HG02885 (cell line): ENCODE measurements at regions not wholly inside any gene's neighbourhood (a gene's known extent, or its start where the extent isn't known, plus 50 kb on each side); places are given as distances from the start of the nearest gene placed in this dataset.
A peak's percentile ranks its signal among the peaks of the same experiment; 100 is the strongest.

Experiments used
- ATAC-seq: cut with Tn5 transposase; IDR thresholded peaks from one replicate; pipeline ENCODE4 v1.9.1; 2021; ENCODE audit warnings: mild to moderate bottlenecking; ENCODE audit not compliant: unreplicated experiment, poor library complexity

GRCh38 chr12:92557422-92557724 lies 145.4 kb upstream of the PLEKHG7 start:
- ATAC-seq, result no peak

- ATAC-seq, result no peak
These were observed 146.0 kb upstream of the PLEKHG7 start for GRCh38 chr12:92556637-92557421.

DNA sequence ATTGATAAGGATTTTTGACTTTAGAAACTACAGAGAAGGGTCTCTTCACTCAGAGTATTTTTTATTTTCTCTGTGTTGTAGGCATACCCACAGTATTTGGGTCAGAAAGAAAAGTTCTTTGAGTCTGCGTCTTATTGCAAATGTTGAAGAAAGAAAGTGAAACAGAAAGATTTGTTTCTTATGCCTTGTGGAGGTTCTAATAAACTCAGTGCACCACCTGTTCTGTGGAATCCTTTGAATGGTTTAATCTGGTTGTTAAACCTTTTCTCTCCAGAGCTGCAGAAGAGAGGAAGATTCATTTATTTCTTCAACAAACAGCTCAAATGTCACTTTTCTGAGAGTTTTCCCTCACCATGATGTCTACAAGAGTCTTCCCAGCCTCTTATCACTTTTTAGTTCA lies 146.6 kb upstream of the PLEKHG7 start:
- peak; percentile 29 for ATAC-seq

DNA sequence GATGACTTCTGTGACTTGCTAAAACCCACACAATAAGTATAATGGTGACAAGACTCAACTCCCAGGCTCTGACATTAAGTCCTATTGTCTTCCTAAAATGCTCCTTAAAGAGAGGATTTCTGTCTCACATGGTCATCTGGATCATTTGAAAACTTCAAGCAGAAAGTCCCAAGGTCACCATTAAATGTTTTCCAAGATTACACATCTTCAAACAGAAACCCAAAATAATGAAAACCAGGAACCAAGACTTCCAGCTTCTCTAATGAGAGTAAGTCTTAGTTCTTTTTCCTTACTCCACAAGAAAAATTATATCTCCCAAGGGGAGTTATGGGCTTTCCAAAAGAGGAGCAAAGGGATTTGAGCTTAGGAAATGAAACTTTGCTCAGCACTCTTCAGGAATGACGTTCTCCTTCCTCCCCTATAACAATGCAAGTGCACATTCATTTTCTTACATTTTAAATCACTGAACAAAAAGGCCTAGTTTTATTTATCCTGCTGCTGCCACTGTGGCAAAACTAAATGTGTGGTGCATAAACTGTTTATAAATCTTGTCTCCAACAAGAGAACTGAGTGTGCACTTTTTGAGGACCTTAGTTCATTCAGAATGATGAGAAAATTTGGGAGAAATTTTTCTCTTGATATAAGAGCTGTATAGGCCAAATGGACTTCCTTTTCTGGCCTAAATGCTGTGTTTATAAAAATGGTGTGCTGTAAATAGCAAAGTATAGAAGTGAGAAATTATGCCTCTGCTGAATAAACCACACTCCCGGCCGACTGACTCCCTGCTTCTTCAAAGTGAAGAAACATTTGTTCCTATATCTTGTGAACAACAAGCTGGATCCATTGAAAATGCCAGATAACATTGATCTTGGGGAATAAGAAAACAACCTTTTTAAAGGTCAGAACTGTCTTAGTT lies 148.4 kb upstream of the PLEKHG7 start:
- ATAC-seq, result no peak

DNA sequence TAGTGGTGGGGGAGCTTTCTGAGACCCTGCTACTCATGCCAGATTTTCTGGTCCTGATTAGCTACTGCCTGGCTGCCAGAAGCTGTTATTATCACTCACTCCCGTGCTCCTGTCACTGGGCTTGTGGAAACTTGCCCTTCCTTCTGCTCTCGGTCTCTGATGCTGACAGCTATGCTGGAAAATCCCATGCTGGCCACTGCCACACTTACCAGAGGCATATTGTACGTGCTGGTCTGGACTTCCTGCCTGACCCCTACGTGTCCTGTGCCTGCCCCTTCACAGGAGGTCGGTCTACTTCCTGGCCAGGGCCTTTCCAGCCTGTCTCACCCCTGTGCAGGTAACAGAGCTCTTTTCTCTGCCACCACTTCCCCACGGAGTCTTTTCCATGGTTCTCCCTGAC lies 149.4 kb upstream of the PLEKHG7 start:
- peak; percentile 31 for ATAC-seq

- no peak for ATAC-seq
These were observed 150.2 kb upstream of the PLEKHG7 start for GRCh38 chr12:92552412-92553108.

DNA sequence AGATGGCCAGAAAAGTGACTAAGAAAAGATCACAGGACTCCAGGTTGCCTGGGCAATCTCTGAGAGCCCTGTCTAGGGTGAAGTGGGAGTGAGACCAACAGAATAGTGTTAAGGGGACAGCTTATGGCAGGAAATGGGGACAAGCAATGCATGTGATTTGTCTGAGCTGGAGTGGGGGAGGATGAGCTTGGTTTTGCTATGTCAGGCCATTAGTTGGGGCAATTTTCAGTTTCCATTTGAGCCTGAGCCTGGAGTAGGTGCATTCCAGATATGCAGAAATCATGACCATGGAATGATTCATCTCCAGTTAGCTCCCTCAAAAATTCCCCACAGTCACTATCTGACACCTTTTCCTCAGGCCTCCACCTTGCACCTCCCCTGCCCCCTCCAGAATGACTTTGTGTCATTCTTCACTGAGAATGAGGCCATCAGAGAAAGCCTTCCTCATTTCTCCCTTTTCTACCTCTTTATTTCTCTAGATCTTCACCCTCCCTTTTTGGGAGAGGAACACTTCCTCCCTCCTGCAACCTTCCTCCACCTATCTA lies 150.9 kb upstream of the PLEKHG7 start:
- peak; percentile 69 for ATAC-seq

DNA sequence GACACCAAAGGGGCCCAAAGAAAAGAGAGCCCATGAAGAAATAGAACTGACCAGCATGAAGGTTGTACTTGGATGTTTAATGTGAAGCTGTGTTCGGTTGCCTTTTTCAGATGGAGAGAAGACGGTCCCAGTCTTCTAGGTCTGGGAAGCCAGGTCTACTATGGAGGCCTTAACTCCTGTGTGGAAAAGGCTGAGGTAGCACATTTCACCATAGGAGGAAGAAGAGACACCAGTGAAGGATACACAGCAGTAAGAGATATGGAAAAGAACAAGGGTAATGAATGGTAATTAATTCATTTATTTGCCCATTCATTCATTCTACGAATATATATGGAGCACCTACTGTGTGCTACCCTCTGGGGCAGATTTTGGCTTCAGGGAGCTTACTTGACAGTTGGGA lies 151.6 kb upstream of the PLEKHG7 start:
- ATAC-seq, result no peak

- no peak for ATAC-seq
These were observed 152.1 kb upstream of the PLEKHG7 start for GRCh38 chr12:92550661-92551060.

GRCh38 chr12:92550254-92550653 lies 152.5 kb upstream of the PLEKHG7 start:
- ATAC-seq, result no peak

- ATAC-seq, result no peak
These were observed 153.3 kb upstream of the PLEKHG7 start for GRCh38 chr12:92549516-92549915.

- no peak for ATAC-seq
These were observed 154.9 kb upstream of the PLEKHG7 start for GRCh38 chr12:92547906-92548305.

DNA sequence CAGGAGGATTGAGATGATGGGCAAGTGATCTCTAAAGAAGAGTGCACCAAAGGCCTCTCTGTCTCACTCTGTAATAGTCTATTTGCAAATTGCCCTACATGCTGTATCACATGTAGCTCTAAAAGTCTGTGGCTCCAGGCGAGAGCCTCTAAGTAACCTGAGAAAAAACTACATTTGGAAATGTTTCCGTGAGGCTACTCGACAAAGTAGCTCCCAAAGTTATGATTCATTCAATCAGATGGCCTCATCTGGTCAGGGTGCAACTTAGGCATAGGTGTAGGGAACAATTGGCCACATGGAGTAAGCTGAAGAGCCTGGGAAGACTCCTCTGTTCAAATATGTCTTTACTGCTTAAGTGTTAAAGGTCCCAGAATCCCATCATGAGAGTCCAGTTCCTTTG lies 155.4 kb upstream of the PLEKHG7 start:
- ATAC-seq, result no peak

DNA sequence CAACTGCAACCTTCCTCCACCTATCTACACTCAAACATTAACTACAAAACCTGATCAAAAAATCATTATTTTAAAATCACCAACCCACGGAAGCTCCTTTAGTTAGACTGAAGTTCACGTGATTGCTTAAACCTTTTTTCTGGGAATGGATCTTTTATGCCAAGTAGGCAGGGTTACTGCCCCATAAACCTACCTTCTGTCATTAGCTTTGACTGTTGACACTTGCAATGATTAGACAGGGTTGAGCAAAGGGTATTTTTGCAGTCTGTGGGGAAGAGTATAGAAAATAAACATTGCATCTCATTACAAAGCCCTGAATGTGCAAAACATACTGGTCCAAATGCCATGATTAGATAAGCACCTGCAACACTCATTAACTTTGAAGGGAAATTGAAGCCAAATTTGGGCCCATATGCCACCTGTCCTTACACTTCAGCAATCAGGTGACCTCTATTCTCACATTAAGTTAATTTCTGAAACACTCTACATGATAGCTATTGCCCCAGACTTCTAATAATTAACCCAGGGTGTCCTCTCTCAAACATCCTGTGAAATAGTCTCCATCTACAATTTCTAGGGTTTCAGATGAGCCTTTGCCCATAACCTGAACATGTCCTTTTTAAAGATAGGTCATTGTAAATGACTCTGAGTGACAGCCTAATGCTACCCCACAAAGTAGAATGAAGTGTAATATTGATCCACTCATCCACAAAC lies 156.0 kb upstream of the PLEKHG7 start:
- no peak for ATAC-seq

GRCh38 chr12:92546259-92546634 lies 156.5 kb upstream of the PLEKHG7 start:
- ATAC-seq, result no peak

DNA sequence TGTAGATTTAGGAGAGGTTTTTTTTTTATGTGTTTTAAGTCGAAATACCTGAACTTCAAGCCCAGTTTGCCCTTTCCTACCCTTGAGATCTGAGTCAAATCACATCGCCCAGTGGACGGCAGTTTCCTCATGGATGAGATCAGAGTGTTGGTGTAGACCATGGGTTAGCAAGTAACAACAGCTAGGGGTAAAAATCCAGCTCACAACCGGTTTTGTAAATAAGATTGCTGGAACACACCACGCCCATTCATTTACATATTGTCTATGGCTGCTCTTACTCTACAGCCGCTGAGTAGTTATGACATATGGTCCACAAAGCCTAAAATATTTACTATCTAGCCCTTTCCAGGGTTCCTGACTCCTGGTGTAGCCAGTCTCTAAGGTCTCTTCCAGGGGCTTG lies 158.5 kb upstream of the PLEKHG7 start:
- no peak for ATAC-seq

DNA sequence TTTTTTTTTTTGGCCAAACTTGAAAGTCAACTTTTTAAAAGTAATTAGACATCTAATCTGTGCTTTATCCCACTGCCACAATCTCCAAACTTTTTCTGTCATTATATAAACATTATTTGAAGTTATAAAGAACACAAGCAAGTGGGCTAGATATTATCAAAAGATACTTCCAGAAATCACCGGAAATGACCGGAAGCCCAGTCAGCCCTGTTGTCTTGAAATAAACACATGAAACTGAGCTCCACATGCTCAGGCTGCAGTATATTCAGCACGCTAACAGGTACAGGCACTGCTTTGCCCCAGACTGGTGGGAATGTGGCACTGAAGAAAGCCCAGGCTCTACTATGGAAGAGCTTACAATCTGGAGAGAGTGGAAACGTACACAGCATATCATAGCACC lies 158.9 kb upstream of the PLEKHG7 start:
- no peak for ATAC-seq

DNA sequence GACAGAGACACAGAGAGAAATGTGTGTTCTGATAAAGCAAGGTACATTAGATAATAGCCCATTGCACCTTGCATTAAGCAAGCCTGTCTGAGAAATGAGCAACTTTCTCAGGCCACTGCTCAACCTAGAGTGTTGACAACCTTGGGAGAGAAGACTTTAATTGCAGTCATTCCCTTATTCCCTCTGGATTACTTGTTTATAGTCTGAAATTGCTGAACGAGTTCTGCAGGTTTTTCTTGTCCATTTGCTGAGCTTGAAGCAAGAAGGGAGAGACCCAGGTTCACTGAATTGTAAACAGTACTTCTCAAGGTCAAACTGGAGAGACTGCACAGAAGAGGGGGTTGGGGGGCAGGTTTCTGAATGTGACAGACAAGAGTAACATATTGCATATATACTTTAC lies 159.4 kb upstream of the PLEKHG7 start:
- ATAC-seq, result no peak

DNA sequence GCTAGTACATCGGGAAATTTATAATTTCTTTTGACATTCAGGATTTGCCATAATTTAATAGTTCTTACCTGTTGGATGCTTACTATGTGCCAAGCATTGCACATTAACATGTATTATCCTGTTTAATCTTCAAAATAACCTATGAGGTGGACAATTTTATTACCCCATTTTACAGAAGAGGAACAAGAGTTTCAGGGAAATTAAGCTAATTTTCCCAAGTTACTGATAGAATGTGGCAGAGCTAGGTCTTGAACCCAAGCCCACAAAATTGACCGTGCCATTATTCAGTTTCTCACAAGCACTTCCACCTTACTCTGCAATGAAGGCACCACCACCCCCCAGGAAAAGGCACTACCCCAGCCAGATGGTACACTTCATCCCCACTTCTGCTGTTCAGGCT lies 161.1 kb upstream of the PLEKHG7 start:
- ATAC-seq, result no peak

GRCh38 chr12:92540782-92541423 lies 161.9 kb upstream of the PLEKHG7 start:
- no peak for ATAC-seq
